ENCODE measurements at regions not wholly inside any gene's neighbourhood (a gene's known extent, or its start where the extent isn't known, plus 50 kb on each side); places are given as distances from the start of the nearest gene placed in this dataset.

- Histone ChIP-seq H3K9me3 (no peaks in the 10 kb centered on the region), H3K36me3 (no peaks in the 10 kb centered on the region), H3K27ac (no peak overlapping the region), H3K4me1 (no peaks in the 10 kb centered on the region), H3K4me3 (no peak overlapping the region), H3K27me3 (no peaks in the 10 kb centered on the region)
- TF ChIP-seq, protein P1, sequence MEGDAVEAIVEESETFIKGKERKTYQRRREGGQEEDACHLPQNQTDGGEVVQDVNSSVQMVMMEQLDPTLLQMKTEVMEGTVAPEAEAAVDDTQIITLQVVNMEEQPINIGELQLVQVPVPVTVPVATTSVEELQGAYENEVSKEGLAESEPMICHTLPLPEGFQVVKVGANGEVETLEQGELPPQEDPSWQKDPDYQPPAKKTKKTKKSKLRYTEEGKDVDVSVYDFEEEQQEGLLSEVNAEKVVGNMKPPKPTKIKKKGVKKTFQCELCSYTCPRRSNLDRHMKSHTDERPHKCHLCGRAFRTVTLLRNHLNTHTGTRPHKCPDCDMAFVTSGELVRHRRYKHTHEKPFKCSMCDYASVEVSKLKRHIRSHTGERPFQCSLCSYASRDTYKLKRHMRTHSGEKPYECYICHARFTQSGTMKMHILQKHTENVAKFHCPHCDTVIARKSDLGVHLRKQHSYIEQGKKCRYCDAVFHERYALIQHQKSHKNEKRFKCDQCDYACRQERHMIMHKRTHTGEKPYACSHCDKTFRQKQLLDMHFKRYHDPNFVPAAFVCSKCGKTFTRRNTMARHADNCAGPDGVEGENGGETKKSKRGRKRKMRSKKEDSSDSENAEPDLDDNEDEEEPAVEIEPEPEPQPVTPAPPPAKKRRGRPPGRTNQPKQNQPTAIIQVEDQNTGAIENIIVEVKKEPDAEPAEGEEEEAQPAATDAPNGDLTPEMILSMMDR (IDR thresholded peaks at IDR 0.05): no peak
- DNase-seq (ENCODE audit: low spot score in 2 of 2): no peak
- intact Hi-C loops (cut with DNase I): no loop called here
These were observed 977.1 kb upstream of the PRKX start for GRCh38 chrX:4690521-4690920.

- no peak for DNase-seq (ENCODE audit: low spot score in 2 of 2)
- Histone ChIP-seq H3K4me3 (no peak overlapping the region), H3K9me3 (no peaks in the 10 kb centered on the region), H3K4me1 (no peaks in the 10 kb centered on the region), H3K27me3 (no peaks in the 10 kb centered on the region), H3K36me3 (no peaks in the 10 kb centered on the region), H3K27ac (no peak overlapping the region)
- TF ChIP-seq, protein P1 (IDR thresholded peaks at IDR 0.05): no peak
- intact Hi-C loops (cut with DNase I): no loop called here
These were observed 969.2 kb upstream of the PRKX start for GRCh38 chrX:4682636-4683035.

DNA sequence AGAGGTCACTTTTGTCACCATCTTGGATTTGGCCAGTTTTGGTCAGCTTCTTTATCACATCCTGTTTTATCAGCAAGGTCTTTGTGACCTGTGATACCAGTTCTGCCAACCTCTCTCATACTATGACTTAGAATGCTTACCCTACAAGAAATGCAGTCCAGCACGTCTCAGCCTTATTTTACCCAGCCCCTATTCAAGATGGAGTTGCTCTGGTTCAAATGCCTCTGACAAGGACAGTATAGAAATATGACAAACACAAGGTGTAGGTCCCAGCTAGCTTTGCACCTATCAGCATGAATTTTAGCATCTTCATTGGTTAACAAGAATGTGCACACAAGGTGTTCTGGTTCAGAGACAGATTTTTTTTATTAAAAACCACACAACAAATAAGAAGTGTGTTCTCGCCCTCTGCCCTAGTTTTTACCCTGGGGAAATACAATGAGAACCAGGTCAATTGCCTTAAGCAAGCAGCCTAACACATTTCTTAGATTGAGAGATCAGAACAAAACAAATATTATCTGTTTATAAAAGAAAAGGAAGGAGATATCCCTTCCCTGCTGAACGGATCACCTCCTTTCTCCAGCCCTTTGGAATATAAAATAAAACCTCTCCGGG, 962.3 kb upstream of the PRKX start:
- H3K27me3 ChIP-seq: no peaks in the 10 kb centered on the region
- H3K4me3 ChIP-seq: no peak overlapping the region
- no peak overlapping the region for H3K27ac ChIP-seq
- no peaks in the 10 kb centered on the region for H3K36me3 ChIP-seq
- TF ChIP-seq, protein P1 (IDR thresholded peaks at IDR 0.05): no peak
- intact Hi-C loops (cut with DNase I): no loop called here
- no peaks in the 10 kb centered on the region for H3K9me3 ChIP-seq
- H3K4me1 ChIP-seq: no peaks in the 10 kb centered on the region
- no peak for DNase-seq (ENCODE audit: low spot score in 2 of 2)

GRCh38 chrX:4674028-4674782, 960.8 kb upstream of the PRKX start:
- Histone ChIP-seq H3K27me3 (no peaks in the 10 kb centered on the region), H3K4me1 (no peaks in the 10 kb centered on the region), H3K27ac (no peak overlapping the region), H3K36me3 (no peaks in the 10 kb centered on the region), H3K4me3 (no peak overlapping the region), H3K9me3 (no peaks in the 10 kb centered on the region)
- TF ChIP-seq, protein P1 (IDR thresholded peaks at IDR 0.05): no peak
- no peak for DNase-seq (ENCODE audit: low spot score in 2 of 2)
- intact Hi-C loops (cut with DNase I): no loop called here

DNA sequence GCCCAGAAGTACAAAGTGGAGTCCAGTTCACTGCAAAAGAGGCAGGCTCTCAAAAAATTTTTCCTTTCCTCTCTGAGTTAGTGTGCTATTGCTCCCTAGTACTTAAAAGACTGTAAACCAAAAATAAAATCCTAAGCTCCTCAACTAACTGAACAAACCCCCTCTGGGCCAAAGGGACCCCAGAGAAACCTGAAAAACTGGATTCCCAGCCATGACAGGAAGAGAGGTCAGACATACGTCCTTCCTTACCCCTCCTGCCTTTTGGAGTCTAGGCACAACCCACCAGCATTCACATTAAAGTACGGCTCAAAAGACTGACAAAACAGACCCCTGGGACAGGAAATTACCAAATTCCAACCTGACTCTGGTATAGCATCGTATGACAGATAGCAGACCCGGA, 957.9 kb upstream of the PRKX start:
- intact Hi-C loops (cut with DNase I): no loop called here
- Histone ChIP-seq H3K9me3 (no peaks in the 10 kb centered on the region), H3K4me1 (no peaks in the 10 kb centered on the region), H3K27ac (no peak overlapping the region), H3K36me3 (no peaks in the 10 kb centered on the region), H3K27me3 (no peaks in the 10 kb centered on the region), H3K4me3 (no peak overlapping the region)
- TF ChIP-seq, protein P1 (IDR thresholded peaks at IDR 0.05): no peak
- DNase-seq (ENCODE audit: low spot score in 2 of 2): no peak

All from ascending aorta (tissue), 2 donors.